SK-N-SH (cell line): ENCODE measurements at regions not wholly inside any gene's neighbourhood (a gene's known extent, or its start where the extent isn't known, plus 50 kb on each side); places are given as distances from the start of the nearest gene placed in this dataset.

Source experiments
- CTCF ChIA-PET: fragments of 300-600, 350-600 bp; formaldehyde crosslinking; extraction: SDS; loops from one replicate; lab custom pipeline; 2021; lab: Yijun Ruan, JAX
- POLR2A ChIA-PET: fragments of 350-600 bp; sonication (Branson Sonifier 250); formaldehyde crosslinking; extraction: SDS; loops from one replicate; lab custom pipeline; 2020; ENCODE audit warnings: antibody characterized with exemption, inconsistent platforms; lab: Yijun Ruan, JAX
- DNase-seq: peaks from one replicate; pipeline ENCODE4 v3.0.0; 2012
- H2AFZ ChIP-seq: fragments of 200-600 bp; sonication (generic); 2 replicates; pipeline ENCODE4 v1.8.1; 2016; ENCODE audit warnings: antibody characterized with exemption, mild to moderate bottlenecking, low read depth
- H3F3A ChIP-seq: fragments of 200-600 bp; sonication (generic); replicated peaks from 2 replicates; pipeline ENCODE3; 2016; ENCODE audit warnings: antibody characterized with exemption, mild to moderate bottlenecking; ENCODE audit not compliant: insufficient read depth
- H3K27ac ChIP-seq, 2 experiments: fragments of 200-500 bp in 1 of 2; fragments of 200-600 bp in 1 of 2; sonication (Bioruptor generic) in 1 of 2; sonication (generic), shearing (Covaris generic) in 1 of 2; 2 replicates each; pipeline versions ENCODE4 v1.5.1 to v1.6.1; 2014 to 2016; ENCODE audit warnings: low read depth in 2 of 2, inconsistent platforms in 1 of 2, low read length in 1 of 2, mild to moderate bottlenecking in 1 of 2, mixed read lengths in 1 of 2
- H3K27me3 ChIP-seq: fragments of 200-600 bp; sonication (generic), shearing (Covaris generic); 2 replicates; pipeline ENCODE4 v1.6.1; 2016; ENCODE audit warnings: mixed run types; ENCODE audit not compliant: insufficient read depth
- H3K36me3 ChIP-seq, 2 experiments: fragments of 200-500 bp in 1 of 2; fragments of 200-600 bp in 1 of 2; sonication (Bioruptor generic) in 1 of 2; sonication (generic) in 1 of 2; replicated peaks in 1 of 2; 2 replicates each; pipeline versions ENCODE3 to v1.5.1; 2014 to 2016; ENCODE audit warnings: low read length in 1 of 2, mild to moderate bottlenecking in 1 of 2; ENCODE audit not compliant: insufficient read depth in 2 of 2, control insufficient read depth in 1 of 2
- H3K4me1 ChIP-seq, 2 experiments: fragments of 200-500 bp in 1 of 2; fragments of 200-600 bp in 1 of 2; sonication (Bioruptor generic) in 1 of 2; sonication (generic), shearing (Covaris generic) in 1 of 2; 2 replicates each; pipeline versions ENCODE4 v1.5.1 to v1.6.1; 2014 to 2016; ENCODE audit warnings: low read depth in 1 of 2, low read length in 1 of 2, mixed run types in 1 of 2; ENCODE audit not compliant: insufficient read depth in 2 of 2, control insufficient read depth in 1 of 2
- H3K4me2 ChIP-seq: fragments of 200-600 bp; sonication (generic), shearing (Covaris generic); 2 replicates; pipeline ENCODE4 v1.6.1; 2017; ENCODE audit warnings: mixed run types
- H3K4me3 ChIP-seq, 2 experiments: fragments of 200-500 bp in 1 of 2; fragments of 200-600 bp in 1 of 2; sonication (Bioruptor generic) in 1 of 2; sonication (generic), shearing (Covaris generic) in 1 of 2; 2 replicates each; pipeline versions ENCODE4 v1.5.1 to v1.8.1; 2014 to 2016; ENCODE audit warnings: low read depth in 2 of 2, inconsistent platforms in 1 of 2, low read length in 1 of 2, mild to moderate bottlenecking in 1 of 2, mixed read lengths in 1 of 2, moderate library complexity in 1 of 2
- H3K79me2 ChIP-seq: fragments of 200-600 bp; sonication (generic); 2 replicates; pipeline ENCODE4 v1.8.1; 2017; ENCODE audit warnings: mild to moderate bottlenecking; ENCODE audit not compliant: insufficient read depth
- H3K9ac ChIP-seq: fragments of 200-600 bp; sonication (generic); 2 replicates; pipeline ENCODE4 v1.6.1; 2017; ENCODE audit warnings: mixed run types
- H3K9me2 ChIP-seq: fragments of 200-600 bp; sonication (generic); 2 replicates; pipeline ENCODE4 v1.6.1; 2017; ENCODE audit warnings: mixed run types
- H3K9me3 ChIP-seq: fragments of 200-600 bp; sonication (generic); 2 replicates; pipeline ENCODE4 v1.6.1; 2017; ENCODE audit warnings: mixed run types, mild to moderate bottlenecking, moderate library complexity
- H4K20me1 ChIP-seq: fragments of 200-600 bp; sonication (generic); 2 replicates; pipeline ENCODE4 v1.6.1; 2017; ENCODE audit warnings: mild to moderate bottlenecking, mixed run types; ENCODE audit not compliant: insufficient read depth
- EP300 ChIP-seq, 2 experiments: IDR thresholded peaks; 2 replicates each; pipeline versions ENCODE4 v1.4.0 to v1.6.1; 2012; ENCODE audit warnings: borderline replicate concordance in 1 of 2, low read depth in 1 of 2, low read length in 1 of 2
- FOSL2 ChIP-seq: IDR thresholded peaks from 2 replicates; pipeline ENCODE4 v1.4.0; 2012; ENCODE audit warnings: low read depth, mild to moderate bottlenecking, moderate library complexity, borderline replicate concordance
- FOXJ3 ChIP-seq: sonication (generic); formaldehyde crosslinking; IDR thresholded peaks from 2 replicates; pipeline ENCODE4 v1.5.1; 2020; ENCODE audit warnings: mild to moderate bottlenecking, missing genetic modification reagents
- GABPA ChIP-seq: IDR thresholded peaks from 2 replicates; pipeline ENCODE4 v1.4.0; 2012; ENCODE audit warnings: low read depth, mild to moderate bottlenecking
- GATA2 ChIP-seq: sonication (generic); formaldehyde crosslinking; IDR thresholded peaks from 2 replicates; pipeline ENCODE4 v1.5.0; 2020; ENCODE audit warnings: mild to moderate bottlenecking, missing genetic modification reagents
- MAX ChIP-seq: IDR thresholded peaks from 2 replicates; pipeline ENCODE4 v1.4.0; 2012; ENCODE audit warnings: low read depth
- MEF2A ChIP-seq: IDR thresholded peaks from 2 replicates; pipeline ENCODE4 v1.4.0; 2012; ENCODE audit warnings: low read depth, borderline replicate concordance
- MXI1 ChIP-seq: IDR thresholded peaks from 2 replicates; pipeline ENCODE4 v1.6.1; 2012; ENCODE audit warnings: mild to moderate bottlenecking, low read depth, low read length, improper control_type of control experiment
- NFIC ChIP-seq: IDR thresholded peaks from 2 replicates; pipeline ENCODE4 v1.4.0; 2012; ENCODE audit warnings: borderline replicate concordance
- NRF1 ChIP-seq: IDR thresholded peaks from 2 replicates; pipeline ENCODE4 v1.6.1; 2012; ENCODE audit warnings: low read depth, mild to moderate bottlenecking, low read length
- PBX3 ChIP-seq: IDR thresholded peaks from 2 replicates; pipeline ENCODE4; 2012
- POLR2AphosphoS5 ChIP-seq: IDR thresholded peaks from 2 replicates; pipeline ENCODE4 v1.6.1; 2012; ENCODE audit warnings: low read depth, low read length
- RAD21 ChIP-seq: IDR thresholded peaks from 2 replicates; pipeline ENCODE4 v1.6.1; 2012; ENCODE audit warnings: mild to moderate bottlenecking, low read length
- RCOR1 ChIP-seq: fragments of 150-350 bp; IDR thresholded peaks from 2 replicates; pipeline ENCODE4 v1.6.1; 2017; ENCODE audit warnings: antibody characterized with exemption, low read length
- REST ChIP-seq: IDR thresholded peaks from 2 replicates; pipeline ENCODE4 v1.6.1; 2012; ENCODE audit warnings: mild to moderate bottlenecking, low read depth, low read length, moderate library complexity
- RFX5 ChIP-seq: IDR thresholded peaks from 2 replicates; pipeline ENCODE4 v1.6.1; 2012; ENCODE audit warnings: mild to moderate bottlenecking, improper control_type of control experiment, low read length
- RXRA ChIP-seq: IDR thresholded peaks from 2 replicates; pipeline ENCODE4 v1.4.0; 2012; ENCODE audit warnings: low read depth, mild to moderate bottlenecking, borderline replicate concordance
- SIN3A ChIP-seq: IDR thresholded peaks from 2 replicates; pipeline ENCODE4 v1.6.1; 2012; ENCODE audit warnings: low read depth, mild to moderate bottlenecking, low read length, moderate library complexity, borderline replicate concordance
- SMC3 ChIP-seq: IDR thresholded peaks from 2 replicates; pipeline ENCODE4 v1.6.1; 2012; ENCODE audit warnings: low read depth, low read length, improper control_type of control experiment
- USF1 ChIP-seq: IDR thresholded peaks from 2 replicates; pipeline ENCODE4 v1.4.0; 2012; ENCODE audit warnings: low read depth, borderline replicate concordance
- WGBS: methylation state at CpG from one replicate; pipeline ENCODE4 v1.1.6; 2017; ENCODE audit warnings: low lambda C conversion rate; 5-methylcytosine and 5-hydroxymethylcytosine counted together

- no peak for TF ChIP-seq POLR2AphosphoS5
- TF ChIP-seq RCOR1, result no peak
- no peak for TF ChIP-seq NRF1
- no peak for TF ChIP-seq RFX5
- no peak for TF ChIP-seq FOXJ3
- TF ChIP-seq MAX, result no peak
- no peak for TF ChIP-seq PBX3
- TF ChIP-seq SIN3A, result no peak
- TF ChIP-seq GABPA, result no peak
- Histone ChIP-seq H3F3A (peaks cover 3% of the 10 kb centered on the region), H3K9ac (no peak overlapping the region), H3K9me2 (no peaks in the 10 kb centered on the region), H3K27me3 (peaks cover 5% of the 10 kb centered on the region; the same call in 1 of the 2 replicates), H3K4me3 (no peak overlapping the region), H2AFZ (no peak overlapping the region), H3K4me2 (no peak overlapping the region), H4K20me1 (no peaks in the 10 kb centered on the region), H3K27ac (no peak overlapping the region), H3K9me3 (no peaks in the 10 kb centered on the region), H3K79me2 (no peaks in the 10 kb centered on the region), H3K36me3 (no peaks in the 10 kb centered on the region), H3K4me1 (no peaks in the 10 kb centered on the region; a peak in 1 of 4 replicates)
- ChIA-PET CTCF (no interaction called here), POLR2A (no interaction called here)
- 21% methylated on average over 2 of the region's 2 CpGs for WGBS
- DNase-seq, result no peak
Observed at GRCh38 chr3:187572441-187572840, 97.8 kb downstream of the SST start.

- 16% methylated on average over 4 of the region's 4 CpGs for WGBS
- H3K4me2 ChIP-seq, result no peak overlapping the region
- H3K9me3 ChIP-seq, result no peaks in the 10 kb centered on the region
- H3K4me1 ChIP-seq, result no peaks in the 10 kb centered on the region; a peak in 1 of 4 replicates
- no peak overlapping the region for H3K9ac ChIP-seq
- DNase-seq, result no peak
- no peaks in the 10 kb centered on the region for H3K9me2 ChIP-seq
- H4K20me1 ChIP-seq, result no peaks in the 10 kb centered on the region
- peaks cover 4% of the 10 kb centered on the region for H3F3A ChIP-seq
- CTCF ChIA-PET, result interaction anchor here (1.4 to 1.7 kb wide), 2 partner anchors 108 to 169 kb away, joined by 3 to 5 read pairs; no protein-coding TSS in a partner anchor
- H3K36me3 ChIP-seq, result no peaks in the 10 kb centered on the region
- H3K4me3 ChIP-seq, result no peak overlapping the region
- POLR2A ChIA-PET, result no interaction called here
- TF ChIP-seq RAD21 (no peak), MEF2A (no peak), REST (no peak), SIN3A (no peak), NFIC (no peak), MXI1 (no peak), GATA2 (CRISPR knock-in tag) (no peak), RXRA (no peak), POLR2AphosphoS5 (no peak), FOSL2 (no peak), USF1 (no peak), EP300 (IDR thresholded peaks at IDR 0.05; ENCODE audit: borderline replicate concordance in 1 of 2, low read depth in 1 of 2, low read length in 1 of 2) (no peak), SMC3 (no peak)
- TF ChIP-seq, all 33 proteins: peak for 0
- H3K27me3 ChIP-seq, result peaks cover 5% of the 10 kb centered on the region; the same call in 1 of the 2 replicates
- no peak overlapping the region for H2AFZ ChIP-seq
- no peaks in the 10 kb centered on the region for H3K79me2 ChIP-seq
- H3K27ac ChIP-seq, result no peak overlapping the region
Observed at GRCh38 chr3:187571701-187572100, 98.5 kb downstream of the SST start.
